Femur (tissue), 1 donor: ENCODE measurements at regions not wholly inside any gene's neighbourhood (a gene's known extent, or its start where the extent isn't known, plus 50 kb on each side); places are given as distances from the start of the nearest gene placed in this dataset.
"Not testable (repeated sequence)": the region's sequence is repeated elsewhere in the genome, so short reads cannot be mapped to it uniquely, and the experiment has no call there.

Source experiments
- DNase-seq: peaks from one replicate; pipeline ENCODE4 v3.0.0-alpha.2; 2017

- no peak for DNase-seq
Measured at GRCh38 chr6:14373648-14374437, 256.3 kb downstream of the CD83 start.

GRCh38 chr6:14375930-14376329, 258.4 kb downstream of the CD83 start:
- DNase-seq, result no peak

GRCh38 chr6:14379568-14379967, 262.0 kb downstream of the CD83 start:
- DNase-seq, result no peak

- no peak for DNase-seq
Measured at GRCh38 chr6:14380086-14380820, 262.7 kb downstream of the CD83 start.

GRCh38 chr6:14380901-14381828, 263.6 kb downstream of the CD83 start:
- no peak for DNase-seq

GRCh38 chr6:14381829-14382677, 264.5 kb downstream of the CD83 start:
- DNase-seq, result no peak

GRCh38 chr6:14382678-14383236, 265.2 kb downstream of the CD83 start:
- no peak for DNase-seq

GRCh38 chr6:14383393-14384174, 266.0 kb downstream of the CD83 start:
- DNase-seq, result no peak

GRCh38 chr6:14384175-14384949, 266.8 kb downstream of the CD83 start:
- no peak for DNase-seq

- DNase-seq, result no peak
Measured at GRCh38 chr6:14386263-14386662, 268.7 kb downstream of the CD83 start.

GRCh38 chr6:14386668-14387067, 269.1 kb downstream of the CD83 start:
- DNase-seq, result no peak

GRCh38 chr6:14388371-14388770, 270.8 kb downstream of the CD83 start:
- no peak for DNase-seq

GRCh38 chr6:14389776-14390175, 272.2 kb downstream of the CD83 start:
- not testable (repeated sequence) for DNase-seq

GRCh38 chr6:14390805-14391204, 273.2 kb downstream of the CD83 start:
- no peak for DNase-seq

GRCh38 chr6:14393910-14394309, 276.3 kb downstream of the CD83 start:
- DNase-seq, result no peak

GRCh38 chr6:14396392-14396791, 278.8 kb downstream of the CD83 start:
- DNase-seq, result no peak

- no peak for DNase-seq
Measured at GRCh38 chr6:14396826-14397517, 279.4 kb downstream of the CD83 start.

GRCh38 chr6:14397518-14397901, 279.9 kb downstream of the CD83 start:
- no peak for DNase-seq

GRCh38 chr6:14398953-14399352, 281.4 kb downstream of the CD83 start:
- no peak for DNase-seq

- no peak for DNase-seq
Measured at GRCh38 chr6:14399635-14400034, 282.1 kb downstream of the CD83 start.
